GM23338 (cell line): ENCODE measurements at regions not wholly inside any gene's neighbourhood (a gene's known extent, or its start where the extent isn't known, plus 50 kb on each side); places are given as distances from the start of the nearest gene placed in this dataset.

Experiments used
- ATAC-seq: fragments of 200-7000 bp; cut with Tn5 transposase; 3 replicates; pipeline ENCODE4 v1.9.1; 2020
- DNase-seq: peaks from one replicate; pipeline ENCODE4 v3.0.0-alpha.2; 2015; ENCODE audit warnings: low spot score
- H2AFZ ChIP-seq: fragments of 200-600 bp; sonication (generic); 2 replicates; pipeline ENCODE4 v1.8.0; 2016; ENCODE audit warnings: antibody characterized with exemption, mild to moderate bottlenecking, moderate library complexity
- H3F3A ChIP-seq: fragments of 200-600 bp; sonication (generic); replicated peaks from 2 replicates; pipeline ENCODE4 v1.8.0; 2017; ENCODE audit warnings: antibody characterized with exemption, mixed run types, low read depth
- H3K27ac ChIP-seq: fragments of 200-600 bp; sonication (generic); 2 replicates; pipeline ENCODE4 v1.6.1; 2016; ENCODE audit warnings: low read depth
- H3K27me3 ChIP-seq: fragments of 200-600 bp; sonication (generic); 2 replicates; pipeline ENCODE4 v1.8.0; 2016; ENCODE audit warnings: mild to moderate bottlenecking, mixed run types, moderate library complexity; ENCODE audit not compliant: insufficient read depth
- H3K36me3 ChIP-seq: fragments of 200-600 bp; sonication (generic); 2 replicates; pipeline ENCODE4 v1.8.0; 2016; ENCODE audit warnings: mild to moderate bottlenecking; ENCODE audit not compliant: insufficient read depth
- H3K4me1 ChIP-seq: fragments of 200-600 bp; sonication (generic); 2 replicates; pipeline ENCODE4 v1.8.0; 2016; ENCODE audit warnings: mild to moderate bottlenecking, moderate library complexity; ENCODE audit not compliant: insufficient read depth
- H3K4me2 ChIP-seq: fragments of 200-600 bp; sonication (generic); 2 replicates; pipeline ENCODE4 v1.7.1; 2017; ENCODE audit warnings: mixed run types
- H3K4me3 ChIP-seq: fragments of 200-600 bp; sonication (generic); 2 replicates; pipeline ENCODE4 v1.6.1; 2016; ENCODE audit warnings: mixed run types
- H3K79me2 ChIP-seq: fragments of 200-600 bp; sonication (generic); replicated peaks from 2 replicates; pipeline ENCODE4 v1.8.0; 2017; ENCODE audit warnings: mild to moderate bottlenecking; ENCODE audit not compliant: insufficient read depth
- H3K9me2 ChIP-seq: fragments of 200-600 bp; sonication (generic); 2 replicates; pipeline ENCODE4 v1.8.0; 2017; ENCODE audit not compliant: insufficient read depth
- H4K20me1 ChIP-seq: fragments of 200-600 bp; sonication (generic); replicated peaks from 2 replicates; pipeline ENCODE4 v1.8.0; 2017; ENCODE audit warnings: mild to moderate bottlenecking; ENCODE audit not compliant: insufficient read depth
- H3K27ac Mint-ChIP-seq: 2 replicates; pipeline ENCODE4 v1.8.0; 2020; ENCODE audit warnings: inconsistent platforms, mild to moderate bottlenecking, moderate library complexity, mixed read lengths
- H3K27me3 Mint-ChIP-seq: 3 replicates; pipeline ENCODE4 v1.8.0; 2022; ENCODE audit warnings: low read depth, mild to moderate bottlenecking, moderate library complexity, mixed read lengths, inconsistent platforms; ENCODE audit not compliant: insufficient read depth, poor library complexity
- H3K36me3 Mint-ChIP-seq: 3 replicates; pipeline ENCODE4 v1.8.0; 2021; ENCODE audit warnings: low read depth, mild to moderate bottlenecking, inconsistent platforms, moderate library complexity, mixed read lengths
- H3K4me1 Mint-ChIP-seq: 3 replicates; pipeline ENCODE4 v1.8.0; 2020; ENCODE audit warnings: mild to moderate bottlenecking, inconsistent platforms, mixed read lengths
- H3K4me3 Mint-ChIP-seq: 3 replicates; pipeline ENCODE4 v1.8.0; 2021; ENCODE audit warnings: moderate library complexity, mild to moderate bottlenecking, inconsistent platforms, mixed read lengths
- H3K9me3 Mint-ChIP-seq: 3 replicates; pipeline ENCODE4 v1.8.0; 2020; ENCODE audit warnings: moderate library complexity, mild to moderate bottlenecking, inconsistent platforms, mixed read lengths
- JUNB ChIP-seq: IDR thresholded peaks from one replicate; pipeline ENCODE4 v1.6.1; 2016; ENCODE audit warnings: antibody characterized with exemption; ENCODE audit not compliant: unreplicated experiment
- POLR2AphosphoS5 ChIP-seq: IDR thresholded peaks from 2 replicates; pipeline ENCODE4 v1.6.1; 2016; ENCODE audit warnings: antibody characterized with exemption, low read depth
- ZNF114 ChIP-seq: fragments of 250-450 bp; sonication (Bioruptor Pico); IDR thresholded peaks from 2 replicates; pipeline ENCODE4 v1.5.0; 2020; ENCODE audit warnings: mild to moderate bottlenecking, moderate library complexity
- ZNF462 ChIP-seq: fragments of 250-450 bp; sonication (Bioruptor Pico); IDR thresholded peaks from 2 replicates; pipeline ENCODE4 v1.5.0; 2020; ENCODE audit warnings: mild to moderate bottlenecking, moderate library complexity

DNA sequence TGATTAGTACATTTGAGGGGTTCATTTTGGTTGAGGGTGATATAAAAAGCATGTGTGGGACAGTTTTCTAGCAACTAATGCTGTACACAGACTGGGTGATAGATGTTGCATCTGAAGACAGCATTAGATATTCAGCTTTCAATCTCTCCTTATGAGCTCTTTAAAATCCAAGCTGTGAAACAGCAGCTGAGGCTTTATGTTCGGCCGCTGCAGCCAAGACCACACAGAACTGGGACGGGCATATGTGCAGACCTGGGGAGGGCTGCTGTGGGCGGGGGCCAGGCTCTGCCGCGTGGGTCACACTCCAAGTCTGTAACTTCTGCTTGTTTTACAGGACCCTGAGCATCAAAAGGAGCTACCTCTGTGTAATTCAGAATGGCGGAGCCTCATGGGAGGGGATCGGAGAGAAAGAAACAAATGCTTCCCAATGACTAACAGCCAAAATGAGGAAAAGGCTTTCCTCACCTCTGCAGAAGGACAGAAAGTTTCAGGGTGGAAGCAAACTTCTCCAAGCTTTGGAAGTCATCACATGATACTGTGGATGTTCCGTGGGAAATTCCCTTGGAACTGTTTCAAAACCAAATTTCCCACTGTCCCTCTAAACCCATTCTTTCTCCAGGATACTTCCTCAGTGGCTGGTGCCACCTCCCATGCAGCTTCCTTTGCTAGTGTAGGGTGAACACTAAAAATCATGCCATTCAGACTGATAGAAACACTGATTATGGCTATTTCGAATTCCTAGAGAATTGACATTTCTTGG, 711.9 kb upstream of the ID2 start:
- no peaks in the 10 kb centered on the region; the same call in 2 of the 3 replicates for H3K36me3 Mint-ChIP-seq
- Histone ChIP-seq H3K27ac (no peak overlapping the region), H2AFZ (0 out of 2 replicates have a peak overlapping the region, but pooled peaks have one; percentile 38), H3K27me3 (no peaks in the 10 kb centered on the region), H3K4me1 (peaks cover 21% of the 10 kb centered on the region), H3K9me2 (peaks cover 11% of the 10 kb centered on the region; the same call in 1 of the 2 replicates), H4K20me1 (no peaks in the 10 kb centered on the region), H3F3A (no peaks in the 10 kb centered on the region), H3K4me2 (no peak overlapping the region), H3K36me3 (no peaks in the 10 kb centered on the region), H3K79me2 (no peaks in the 10 kb centered on the region), H3K4me3 (no peak overlapping the region)
- H3K9me3 Mint-ChIP-seq: no peaks in the 10 kb centered on the region
- ATAC-seq: no peak
- peaks cover 5% of the 10 kb centered on the region for H3K27me3 Mint-ChIP-seq
- no peak overlapping the region for H3K27ac Mint-ChIP-seq
- DNase-seq: no peak
- peaks cover 10% of the 10 kb centered on the region for H3K4me1 Mint-ChIP-seq
- no peak for TF ChIP-seq JUNB
- TF ChIP-seq POLR2AphosphoS5: no peak
- no peak overlapping the region for H3K4me3 Mint-ChIP-seq

GRCh38 chr2:7971248-7971647, 710.6 kb upstream of the ID2 start:
- DNase-seq: no peak
- no peaks in the 10 kb centered on the region for H4K20me1 ChIP-seq
- Mint-ChIP-seq H3K4me1 (peaks cover 10% of the 10 kb centered on the region), H3K36me3 (no peaks in the 10 kb centered on the region; the same call in 2 of the 3 replicates), H3K27ac (no peak overlapping the region), H3K4me3 (no peak overlapping the region), H3K9me3 (no peaks in the 10 kb centered on the region), H3K27me3 (peaks cover 5% of the 10 kb centered on the region)
- no peaks in the 10 kb centered on the region for H3K27me3 ChIP-seq
- H3K9me2 ChIP-seq: peaks cover 14% of the 10 kb centered on the region; the same call in 1 of the 2 replicates
- H3K4me1 ChIP-seq: peaks cover 21% of the 10 kb centered on the region
- H3K79me2 ChIP-seq: no peaks in the 10 kb centered on the region
- TF ChIP-seq ZNF114 (CRISPR knock-in tag): no peak
- no peak for TF ChIP-seq ZNF462 (CRISPR knock-in tag)
- H3F3A ChIP-seq: no peaks in the 10 kb centered on the region
- H3K4me2 ChIP-seq: no peak overlapping the region
- H2AFZ ChIP-seq: no peak overlapping the region; the same call in 1 of the 2 replicates
- H3K36me3 ChIP-seq: no peaks in the 10 kb centered on the region
- no peak for ATAC-seq
- H3K27ac ChIP-seq: no peak overlapping the region
- H3K4me3 ChIP-seq: no peak overlapping the region
